Stomach (tissue), 4 donors: ENCODE measurements at regions not wholly inside any gene's neighbourhood (a gene's known extent, or its start where the extent isn't known, plus 50 kb on each side); places are given as distances from the start of the nearest gene placed in this dataset.

Experiments
- CTCF ChIP-seq, 7 experiments: fragments of 450-650 bp in 4 of 7; fragments of 200-600 bp in 3 of 7; sonication (generic) in 3 of 7; IDR thresholded peaks; one replicate each; pipeline ENCODE4 v1.5.1; 2016 to 2019; ENCODE audit warnings: antibody characterized with exemption in 7 of 7, control low read depth in 2 of 7, mild to moderate bottlenecking in 1 of 7
- POLR2A ChIP-seq, 4 donors: fragments of 450-650 bp; IDR thresholded peaks; one replicate each; pipeline ENCODE4 v1.6.1; 2016; ENCODE audit warnings: antibody characterized with exemption in 4 of 4, control low read depth in 2 of 4, mild to moderate bottlenecking in 1 of 4, moderate library complexity in 1 of 4
- POLR2AphosphoS5 ChIP-seq, 3 donors: sonication (generic); formaldehyde crosslinking; IDR thresholded peaks; one replicate each; pipeline ENCODE4 v1.6.1; 2016; ENCODE audit warnings: antibody characterized with exemption in 3 of 3

DNA sequence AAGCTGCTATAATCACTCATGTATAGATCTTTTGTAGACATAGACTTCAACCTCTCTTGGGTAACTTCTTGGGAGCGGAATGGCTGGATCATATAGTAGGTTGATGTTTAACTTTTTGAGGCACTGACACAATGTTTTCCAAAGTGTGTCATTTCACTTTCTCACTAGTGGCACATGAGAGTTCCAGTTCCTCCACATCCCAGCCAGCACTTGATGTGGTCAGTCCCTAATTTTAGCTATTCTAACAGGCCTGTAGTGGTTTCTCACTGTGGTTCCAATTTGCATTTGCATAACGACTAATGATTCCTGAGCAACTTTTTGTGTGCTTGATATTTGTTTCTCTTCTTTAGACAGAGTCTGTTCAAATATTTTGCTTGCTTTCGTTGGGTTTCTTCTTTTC is 221.3 kb downstream of the DLL1 start:
- TF ChIP-seq POLR2A (IDR thresholded peaks at IDR 0.05): no peak
- no peak for TF ChIP-seq POLR2AphosphoS5 (IDR thresholded peaks at IDR 0.05)
- TF ChIP-seq CTCF (IDR thresholded peaks at IDR 0.05): no peak
